Left forelimb (tissue), 1 donor: ENCODE measurements at regions not wholly inside any gene's neighbourhood (a gene's known extent, or its start where the extent isn't known, plus 50 kb on each side); places are given as distances from the start of the nearest gene placed in this dataset.

Source experiments
- DNase-seq: peaks from one replicate; pipeline ENCODE4 v3.0.0-alpha.2; 2018; ENCODE audit warnings: low spot score

DNA sequence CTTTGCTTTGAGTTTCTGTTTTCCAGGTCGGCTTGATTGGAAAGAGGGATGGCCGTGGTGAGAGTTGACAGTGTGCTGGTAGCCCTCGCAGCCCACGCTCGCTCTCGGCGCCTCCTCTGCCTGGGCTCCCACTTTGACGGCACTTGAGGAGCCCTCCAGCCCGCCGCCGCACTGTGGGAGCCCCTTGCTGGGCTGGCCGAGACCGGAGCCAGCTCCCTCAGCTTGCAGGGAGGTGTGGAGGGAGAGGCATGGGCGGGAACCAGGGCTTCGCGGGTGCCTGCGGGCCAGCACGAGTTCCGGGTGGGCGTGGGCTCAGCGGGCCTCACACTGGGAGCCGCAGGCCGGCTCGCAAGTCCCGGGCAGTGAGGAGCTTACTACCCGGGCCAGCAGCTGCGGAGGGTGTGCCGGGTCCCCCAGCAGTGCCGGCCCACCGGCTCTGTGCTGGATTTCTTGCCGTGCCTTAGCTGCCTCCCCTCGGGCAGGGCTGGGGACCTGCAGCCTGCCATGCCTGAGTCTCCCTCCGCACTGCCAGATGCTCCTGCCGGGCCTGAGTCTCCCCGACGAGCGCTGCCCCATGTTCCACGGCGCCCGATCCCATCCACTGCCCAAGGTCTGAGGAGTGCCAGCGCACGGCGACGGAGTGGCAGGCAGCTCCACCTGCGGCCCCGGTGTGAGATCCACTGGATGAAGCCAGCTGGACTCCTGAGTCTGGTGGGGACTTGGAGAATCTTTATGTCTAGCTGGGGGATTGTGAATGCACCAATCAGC lies 166.4 kb upstream of the FAT1 start:
- no peak for DNase-seq

DNA sequence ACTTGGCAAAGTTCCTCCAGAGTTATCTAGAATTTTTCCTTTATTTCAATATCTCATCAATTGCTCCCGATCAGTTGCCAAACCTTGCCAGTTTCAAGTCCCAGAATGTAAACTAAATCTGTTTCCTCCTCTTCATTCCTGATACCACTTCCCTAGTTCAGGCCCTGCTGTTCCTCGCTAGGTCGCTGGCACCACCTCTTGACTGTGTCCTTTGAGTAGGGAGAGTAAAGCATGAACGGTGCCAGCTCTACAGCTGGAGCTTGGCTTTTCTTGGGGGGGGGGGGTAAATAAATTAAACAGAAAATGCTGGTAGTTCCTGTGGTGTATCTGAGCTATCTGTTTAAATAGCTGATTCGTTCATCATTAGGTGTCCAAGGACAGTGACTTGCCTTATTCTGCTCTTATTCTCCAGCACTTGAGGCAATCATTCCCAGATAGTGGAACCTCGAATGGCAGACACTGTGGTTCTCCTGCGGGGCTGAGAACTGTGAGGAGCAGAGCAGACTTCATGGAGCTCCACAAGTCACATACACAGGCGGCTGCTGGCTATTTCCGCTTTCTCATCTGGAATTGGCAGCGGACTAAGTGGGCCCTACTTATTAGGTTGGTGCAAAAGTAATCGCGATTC lies 168.3 kb upstream of the FAT1 start:
- no peak for DNase-seq

- DNase-seq = no peak
Observed at GRCh38 chr4:186898367-186898766, 174.7 kb upstream of the FAT1 start.

DNA sequence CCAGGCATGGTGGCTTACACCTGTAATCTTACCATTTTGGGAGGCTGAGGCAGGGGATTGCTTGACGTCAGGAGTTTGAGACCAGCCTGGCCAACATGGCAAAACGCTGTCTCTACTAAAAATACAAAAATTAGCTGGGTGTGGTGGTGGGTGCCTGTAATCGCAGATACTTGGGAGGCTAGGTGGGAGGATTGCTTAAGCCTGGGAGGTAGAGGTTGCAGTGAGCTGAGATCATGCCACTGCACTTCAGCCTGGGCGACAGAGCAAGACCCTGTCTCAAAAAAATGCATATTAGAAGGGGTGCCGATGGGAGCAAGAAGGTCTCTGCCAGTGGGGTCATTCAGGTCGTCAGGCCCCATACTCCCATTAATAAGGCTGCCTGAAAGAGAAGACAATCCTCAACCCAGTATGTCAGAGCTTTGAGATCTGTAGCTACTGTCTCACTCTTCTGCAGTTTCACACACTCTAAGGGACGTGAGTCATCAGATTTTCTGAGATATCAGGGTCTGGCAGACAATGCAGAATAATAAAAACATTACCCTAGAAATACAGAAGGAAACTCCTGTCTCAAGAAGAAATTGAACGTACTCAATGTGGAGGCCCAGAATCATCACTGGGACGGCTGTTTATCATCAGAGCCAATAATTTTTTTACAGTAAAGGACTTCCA lies 176.7 kb upstream of the FAT1 start:
- DNase-seq = no peak

DNA sequence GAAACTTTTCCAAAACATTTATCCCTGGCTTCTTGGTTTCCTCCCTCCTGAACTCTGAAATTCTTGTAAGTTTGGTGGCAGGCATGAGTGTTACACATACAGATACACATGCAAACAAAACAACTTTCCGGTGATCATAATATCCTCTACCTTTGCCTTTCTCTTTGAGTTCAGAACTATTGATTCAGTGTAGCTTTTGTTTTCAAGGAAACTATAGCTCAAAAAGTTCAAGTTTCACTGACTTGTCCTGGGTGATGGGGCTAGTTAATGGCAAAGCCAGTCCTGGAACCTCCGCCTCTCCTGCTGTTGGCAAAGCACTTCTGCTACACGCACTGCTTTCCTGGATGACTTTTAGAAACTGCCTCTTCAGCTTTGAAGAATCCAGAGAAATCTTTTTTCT lies 177.3 kb upstream of the FAT1 start:
- DNase-seq = no peak

GRCh38 chr4:186901850-186902249 lies 178.2 kb upstream of the FAT1 start:
- no peak for DNase-seq

DNA sequence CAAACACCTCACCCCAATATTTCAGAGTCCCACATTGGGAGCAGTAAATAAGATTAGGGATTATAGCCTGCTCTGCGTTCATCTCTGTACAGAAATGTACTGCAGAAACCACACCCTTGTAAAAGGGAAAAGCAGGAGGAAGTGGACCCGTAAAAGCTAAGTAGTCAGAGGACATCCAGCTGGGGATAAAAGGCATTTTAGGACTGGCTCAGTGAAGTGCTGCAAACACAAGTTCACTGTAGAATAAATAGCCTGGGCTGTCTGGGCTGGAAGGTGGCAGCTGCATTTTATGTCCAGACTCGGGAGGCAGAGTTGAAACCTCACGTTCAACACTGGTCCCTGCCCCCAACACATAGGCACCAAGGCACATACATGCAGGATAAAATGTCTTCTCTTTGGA lies 178.7 kb upstream of the FAT1 start:
- no peak for DNase-seq

GRCh38 chr4:186904101-186904500 lies 180.4 kb upstream of the FAT1 start:
- no peak for DNase-seq

DNA sequence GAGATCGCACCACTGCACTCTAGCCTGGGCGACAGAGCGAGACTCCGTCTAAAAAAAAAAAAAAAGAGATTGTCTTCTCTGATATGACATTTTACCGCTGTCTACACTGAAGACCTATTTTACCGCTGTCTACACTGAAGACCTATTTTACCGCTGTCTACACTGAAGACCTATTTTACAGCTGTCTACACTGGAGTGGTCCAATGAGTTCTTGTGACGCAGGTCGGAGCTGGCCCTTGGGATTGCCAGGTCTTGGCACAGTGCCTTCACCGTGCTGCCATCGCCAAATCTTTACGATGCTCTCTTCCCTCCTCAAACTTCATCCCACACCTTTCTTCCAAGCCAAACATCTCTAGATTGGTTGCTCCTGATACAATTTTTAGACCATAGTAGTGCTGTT lies 183.1 kb upstream of the FAT1 start:
- no peak for DNase-seq

- no peak for DNase-seq
Observed at GRCh38 chr4:186910385-186910784, 186.7 kb upstream of the FAT1 start.

GRCh38 chr4:186912606-186913005 lies 188.9 kb upstream of the FAT1 start:
- DNase-seq = no peak

DNA sequence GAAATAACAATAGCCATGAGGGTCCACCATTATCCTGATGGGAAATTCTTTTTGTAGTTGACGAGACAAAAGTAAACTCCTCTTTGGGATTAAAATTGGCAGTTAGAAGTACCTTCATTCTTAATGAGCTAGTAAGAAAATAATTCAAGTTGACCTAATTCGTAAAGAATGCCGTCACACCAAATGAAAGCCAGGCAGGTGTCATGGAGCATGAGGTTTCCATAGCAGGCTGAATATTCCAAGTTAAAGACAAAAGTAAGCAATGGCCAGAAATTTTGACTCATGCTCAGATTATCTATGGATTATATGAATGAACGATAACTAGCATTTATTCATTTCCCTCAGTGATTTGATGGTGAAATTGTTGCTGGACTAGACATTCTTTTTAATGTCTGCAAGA lies 192.2 kb upstream of the FAT1 start:
- no peak for DNase-seq

GRCh38 chr4:186917136-186917535 lies 193.5 kb upstream of the FAT1 start:
- DNase-seq = no peak

- DNase-seq = no peak
Observed at GRCh38 chr4:186918466-186918865, 194.8 kb upstream of the FAT1 start.

DNA sequence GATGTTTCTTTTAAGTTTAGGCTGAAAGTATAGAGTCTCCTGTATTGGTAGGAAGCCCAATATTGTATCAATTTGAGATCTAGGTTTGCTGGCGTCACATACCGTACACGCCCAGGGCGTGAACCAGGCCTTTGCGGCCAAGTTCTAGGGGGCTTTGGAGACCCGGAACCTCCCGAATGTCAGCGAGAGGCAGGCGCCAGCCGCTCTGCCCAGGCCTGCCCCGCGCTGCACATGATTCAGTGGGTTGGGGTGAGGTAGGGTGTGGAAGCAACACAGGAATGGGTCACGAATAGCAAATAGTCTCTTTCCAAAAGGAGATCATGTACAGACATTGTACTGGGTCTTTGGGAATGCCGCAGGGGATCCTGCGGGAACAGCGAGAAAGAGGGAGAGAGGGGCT lies 195.7 kb upstream of the FAT1 start:
- no peak for DNase-seq

- DNase-seq = no peak
Observed at GRCh38 chr4:186920483-186920882, 196.8 kb upstream of the FAT1 start.

DNA sequence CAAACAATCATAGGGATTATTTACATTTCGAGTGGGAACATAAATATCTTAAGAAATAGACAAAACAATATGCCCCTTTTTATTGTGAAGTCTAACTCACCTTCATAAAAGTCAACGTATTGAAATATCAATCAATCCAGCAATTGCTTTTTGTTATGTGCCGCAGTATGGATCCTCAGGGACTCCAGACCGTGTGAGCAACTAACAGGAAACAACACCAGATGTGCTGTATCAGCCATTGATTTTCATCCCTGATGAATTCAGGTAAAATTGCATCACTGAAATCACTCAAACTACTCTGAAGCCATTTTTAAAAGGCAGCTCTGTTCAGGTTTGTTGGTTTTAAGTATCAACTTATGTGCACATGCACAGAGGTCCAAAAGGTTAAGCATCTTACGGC lies 197.3 kb upstream of the FAT1 start:
- DNase-seq = no peak

DNA sequence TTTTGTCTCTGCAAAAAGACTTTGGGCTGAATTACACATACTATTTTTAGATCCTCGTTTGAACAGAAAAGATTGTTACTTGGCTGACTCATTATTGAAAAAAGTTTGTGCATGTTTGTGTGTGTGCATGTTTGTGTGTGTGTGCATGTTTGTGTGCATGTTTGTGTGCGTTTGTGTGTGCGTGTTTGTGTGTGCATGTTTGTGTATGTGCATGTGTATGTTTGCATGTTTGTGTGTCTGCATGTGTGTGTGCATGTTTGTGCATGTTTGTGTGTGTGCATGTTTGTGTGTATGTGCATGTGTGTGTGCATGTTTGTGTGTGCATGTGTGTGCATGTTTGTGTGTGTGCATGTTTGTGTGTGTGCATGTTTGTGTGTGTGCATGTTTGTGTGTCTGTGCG lies 201.1 kb upstream of the FAT1 start:
- DNase-seq = no peak

DNA sequence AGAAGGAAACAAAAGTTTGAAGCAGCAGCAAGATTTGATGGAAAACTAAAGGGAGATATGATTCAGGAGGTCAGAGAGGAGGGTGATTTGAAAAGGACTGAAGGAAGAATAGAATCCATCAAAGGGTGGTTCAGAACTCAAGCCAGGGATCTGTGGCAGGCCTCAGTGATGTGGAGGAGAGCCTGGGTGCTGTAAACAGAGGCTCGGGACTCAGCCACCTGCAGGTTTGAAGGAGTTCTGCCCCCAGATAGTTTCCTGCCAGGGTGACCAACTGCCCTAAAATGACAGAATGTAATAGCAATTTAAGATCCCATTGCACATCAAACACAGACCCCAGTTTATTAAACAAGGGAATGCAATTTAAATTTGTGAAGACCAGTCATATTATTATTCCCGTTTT lies 204.0 kb upstream of the FAT1 start:
- DNase-seq = no peak

GRCh38 chr4:186930024-186930423 lies 206.4 kb upstream of the FAT1 start:
- DNase-seq = no peak

DNA sequence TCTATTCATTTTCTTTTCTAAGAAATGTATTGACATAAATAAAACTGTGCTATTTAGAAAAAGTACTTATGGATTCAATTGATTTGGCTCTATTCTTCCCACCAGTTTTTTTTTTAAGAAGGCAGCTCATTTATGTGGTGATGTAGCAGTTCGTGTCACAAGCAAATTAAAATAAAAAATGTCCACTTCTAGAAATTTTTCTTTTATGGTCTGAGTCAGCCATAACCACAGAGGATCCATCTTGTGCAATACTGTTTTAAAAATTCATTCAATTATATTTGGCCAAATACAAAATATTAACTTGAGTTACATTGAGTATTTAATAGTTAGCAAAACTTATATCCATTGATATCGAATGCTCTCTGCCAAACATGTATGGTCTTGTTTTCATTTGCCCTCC lies 207.9 kb upstream of the FAT1 start:
- no peak for DNase-seq

- no peak for DNase-seq
Observed at GRCh38 chr4:186932196-186932595, 208.5 kb upstream of the FAT1 start.

GRCh38 chr4:186932631-186933187 lies 209.1 kb upstream of the FAT1 start:
- DNase-seq = no peak
